Inflammatory macrophage treated with lipopolysaccharide for 4 hours (primary cell): ENCODE measurements at regions not wholly inside any gene's neighbourhood (a gene's known extent, or its start where the extent isn't known, plus 50 kb on each side); places are given as distances from the start of the nearest gene placed in this dataset.

Experiments used
- DNase-seq: peaks from one replicate; pipeline ENCODE4 v3.0.0-alpha.2; 2020

GRCh38 chr6:26295691-26296555 is 69.1 kb upstream of the BTN3A2 start:
- DNase-seq, result peak; percentile 86

GRCh38 chr6:26296556-26296856 is 68.5 kb upstream of the BTN3A2 start:
- no peak for DNase-seq

GRCh38 chr6:26296857-26297648 is 67.9 kb upstream of the BTN3A2 start:
- no peak for DNase-seq

- DNase-seq, result no peak
Measured at GRCh38 chr6:26299286-26300042, 65.5 kb upstream of the BTN3A2 start.

GRCh38 chr6:26300043-26300331 is 65.0 kb upstream of the BTN3A2 start:
- DNase-seq, result no peak

- DNase-seq, result no peak
Measured at GRCh38 chr6:26300359-26300758, 64.6 kb upstream of the BTN3A2 start.

GRCh38 chr6:26300828-26301227 is 64.2 kb upstream of the BTN3A2 start:
- no peak for DNase-seq

- DNase-seq, result no peak
Measured at GRCh38 chr6:26301638-26302037, 63.4 kb upstream of the BTN3A2 start.

- DNase-seq, result no peak
Measured at GRCh38 chr6:26302941-26303559, 61.9 kb upstream of the BTN3A2 start.

GRCh38 chr6:26304213-26304796 is 60.7 kb upstream of the BTN3A2 start:
- DNase-seq, result no peak

GRCh38 chr6:26304797-26305640 is 60.0 kb upstream of the BTN3A2 start:
- peak; percentile 96 for DNase-seq

- DNase-seq, result no peak
Measured at GRCh38 chr6:26305641-26305969, 59.4 kb upstream of the BTN3A2 start.

GRCh38 chr6:26306232-26306631 is 58.8 kb upstream of the BTN3A2 start:
- peak; percentile 29 for DNase-seq

GRCh38 chr6:26307850-26308249 is 57.1 kb upstream of the BTN3A2 start:
- DNase-seq, result no peak

- no peak for DNase-seq
Measured at GRCh38 chr6:26309731-26310142, 55.3 kb upstream of the BTN3A2 start.

GRCh38 chr6:26311012-26311384 is 54.0 kb upstream of the BTN3A2 start:
- DNase-seq, result peak; percentile 32

- peak; percentile 55 for DNase-seq
Measured at GRCh38 chr6:26311385-26312095, 53.5 kb upstream of the BTN3A2 start.

GRCh38 chr6:26312096-26312463 is 52.9 kb upstream of the BTN3A2 start:
- peak; percentile 23 for DNase-seq

GRCh38 chr6:26312501-26313397 is 52.2 kb upstream of the BTN3A2 start:
- peak; percentile 77 for DNase-seq
